ENCODE measurements at regions not wholly inside any gene's neighbourhood (a gene's known extent, or its start where the extent isn't known, plus 50 kb on each side); places are given as distances from the start of the nearest gene placed in this dataset.

DNA sequence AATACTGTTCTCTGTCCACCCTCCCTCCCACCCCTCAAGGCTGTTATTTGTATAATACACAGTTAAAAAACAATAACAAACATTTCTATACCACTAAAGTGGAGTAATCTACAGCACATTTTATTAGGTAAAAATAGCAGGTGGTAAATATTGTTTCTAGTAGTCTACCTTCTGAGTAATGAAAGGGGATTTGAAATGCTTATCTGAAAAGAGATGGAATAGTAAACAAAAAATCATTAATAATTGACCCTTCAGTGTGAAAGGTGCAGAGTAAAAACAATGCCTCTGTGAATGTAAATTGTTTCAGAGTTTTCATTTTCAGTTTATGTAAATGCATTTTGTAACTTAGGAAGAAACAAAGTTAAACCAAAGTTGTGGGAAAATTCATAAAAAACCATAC lies 321.2 kb downstream of the SLC16A7 start:
- Histone ChIP-seq H3K4me2 (ENCODE audit: low read length) (no peak overlapping the region), H4K12ac (ENCODE audit: low read depth, low read length) (no peak overlapping the region), H4K91ac (ENCODE audit: low read depth, low read length) (no peak overlapping the region), H3K4me1 (ENCODE audit: control insufficient read depth in 1 of 2, insufficient read depth in 2 of 2, low read length in 2 of 2) (no peaks in the 10 kb centered on the region), H3K27me3 (ENCODE audit: insufficient read depth, low read length) (no peaks in the 10 kb centered on the region), H3K36me3 (ENCODE audit: control insufficient read depth in 1 of 2, insufficient read depth in 2 of 2, low read length in 2 of 2) (no peaks in the 10 kb centered on the region), H2BK12ac (ENCODE audit: low read length) (no peak overlapping the region), H3K27ac (ENCODE audit: low read depth, low read length) (no peak overlapping the region), H3K9ac (ENCODE audit: low read length) (no peak overlapping the region), H3K9me3 (ENCODE audit: insufficient read depth, low read depth, low read length) (no peaks in the 10 kb centered on the region), H2BK120ac (ENCODE audit: insufficient read depth, low read length, poor library complexity) (no peak overlapping the region), H3K79me2 (ENCODE audit: control insufficient read depth, insufficient read depth, low read length, poor library complexity) (no peaks in the 10 kb centered on the region), H4K8ac (ENCODE audit: low read depth, low read length) (no peak overlapping the region), H3K14ac (ENCODE audit: low read length) (no peak overlapping the region), H3K23ac (ENCODE audit: low read length) (no peak overlapping the region), H2AFZ (ENCODE audit: insufficient read depth, low read length, poor library complexity) (no peak overlapping the region), H3K4me3 (ENCODE audit: low read depth, low read length) (no peak overlapping the region), H2BK5ac (ENCODE audit: low read depth, low read length, poor library complexity) (no peak overlapping the region), H3K18ac (ENCODE audit: low read length) (no peak overlapping the region), H2AK5ac (ENCODE audit: low read length) (no peak overlapping the region), H3K4ac (ENCODE audit: low read depth, low read length) (no peak overlapping the region), H3K79me1 (ENCODE audit: low read length) (no peaks in the 10 kb centered on the region)
- no peak for DNase-seq

- H3K4me1 ChIP-seq (ENCODE audit: control insufficient read depth in 1 of 2, insufficient read depth in 2 of 2, low read length in 2 of 2) = no peaks in the 10 kb centered on the region
- H2BK5ac ChIP-seq (ENCODE audit: low read depth, low read length, poor library complexity) = no peak overlapping the region
- H3K14ac ChIP-seq (ENCODE audit: low read length) = no peak overlapping the region
- H3K4me3 ChIP-seq (ENCODE audit: low read depth, low read length) = no peak overlapping the region
- no peak overlapping the region for H3K4ac ChIP-seq (ENCODE audit: low read depth, low read length)
- no peak overlapping the region for H2AFZ ChIP-seq (ENCODE audit: insufficient read depth, low read length, poor library complexity)
- H3K9ac ChIP-seq (ENCODE audit: low read length) = no peak overlapping the region
- no peak overlapping the region for H4K8ac ChIP-seq (ENCODE audit: low read depth, low read length)
- no peak overlapping the region for H2BK12ac ChIP-seq (ENCODE audit: low read length)
- H2BK120ac ChIP-seq (ENCODE audit: insufficient read depth, low read length, poor library complexity) = no peak overlapping the region
- H3K36me3 ChIP-seq (ENCODE audit: control insufficient read depth in 1 of 2, insufficient read depth in 2 of 2, low read length in 2 of 2) = no peaks in the 10 kb centered on the region
- no peak overlapping the region for H3K27ac ChIP-seq (ENCODE audit: low read depth, low read length)
- H3K9me3 ChIP-seq (ENCODE audit: insufficient read depth, low read depth, low read length) = no peaks in the 10 kb centered on the region
- no peak for DNase-seq
- H4K12ac ChIP-seq (ENCODE audit: low read depth, low read length) = no peak overlapping the region
- no peak overlapping the region for H3K18ac ChIP-seq (ENCODE audit: low read length)
- H3K79me1 ChIP-seq (ENCODE audit: low read length) = no peaks in the 10 kb centered on the region
- no peak overlapping the region for H4K91ac ChIP-seq (ENCODE audit: low read depth, low read length)
- H2AK5ac ChIP-seq (ENCODE audit: low read length) = no peak overlapping the region
- H3K27me3 ChIP-seq (ENCODE audit: insufficient read depth, low read length) = no peaks in the 10 kb centered on the region
- no peaks in the 10 kb centered on the region for H3K79me2 ChIP-seq (ENCODE audit: control insufficient read depth, insufficient read depth, low read length, poor library complexity)
- no CpG with 5 or more reads among the region's 1 CpG for WGBS (ENCODE audit: extremely low coverage, insufficient coverage, insufficient read length)
- H3K4me2 ChIP-seq (ENCODE audit: low read length) = no peak overlapping the region
- H3K23ac ChIP-seq (ENCODE audit: low read length) = no peak overlapping the region
Measured at GRCh38 chr12:59927032-59927431, 331.2 kb downstream of the SLC16A7 start.

- Histone ChIP-seq H3K14ac (ENCODE audit: low read length) (no peak overlapping the region), H3K27me3 (ENCODE audit: insufficient read depth, low read length) (no peaks in the 10 kb centered on the region), H2BK120ac (ENCODE audit: insufficient read depth, low read length, poor library complexity) (no peak overlapping the region), H3K9ac (ENCODE audit: low read length) (no peak overlapping the region), H3K4me2 (ENCODE audit: low read length) (no peak overlapping the region), H3K18ac (ENCODE audit: low read length) (no peak overlapping the region), H3K23ac (ENCODE audit: low read length) (no peak overlapping the region), H3K4me1 (ENCODE audit: control insufficient read depth in 1 of 2, insufficient read depth in 2 of 2, low read length in 2 of 2) (no peaks in the 10 kb centered on the region), H3K27ac (ENCODE audit: low read depth, low read length) (no peak overlapping the region), H4K12ac (ENCODE audit: low read depth, low read length) (no peak overlapping the region), H3K9me3 (ENCODE audit: insufficient read depth, low read depth, low read length) (no peaks in the 10 kb centered on the region), H3K4me3 (ENCODE audit: low read depth, low read length) (no peak overlapping the region), H2AK5ac (ENCODE audit: low read length) (no peak overlapping the region), H3K79me2 (ENCODE audit: control insufficient read depth, insufficient read depth, low read length, poor library complexity) (no peaks in the 10 kb centered on the region), H4K8ac (ENCODE audit: low read depth, low read length) (no peak overlapping the region), H2BK5ac (ENCODE audit: low read depth, low read length, poor library complexity) (no peak overlapping the region), H3K4ac (ENCODE audit: low read depth, low read length) (no peak overlapping the region), H4K91ac (ENCODE audit: low read depth, low read length) (no peak overlapping the region), H2AFZ (ENCODE audit: insufficient read depth, low read length, poor library complexity) (no peak overlapping the region), H3K36me3 (ENCODE audit: control insufficient read depth in 1 of 2, insufficient read depth in 2 of 2, low read length in 2 of 2) (no peaks in the 10 kb centered on the region), H3K79me1 (ENCODE audit: low read length) (no peaks in the 10 kb centered on the region), H2BK12ac (ENCODE audit: low read length) (no peak overlapping the region)
- WGBS (ENCODE audit: extremely low coverage, insufficient coverage, insufficient read length) = no CpG with 5 or more reads among the region's 1 CpG
- DNase-seq = no peak
Measured at GRCh38 chr12:59928416-59928815, 332.6 kb downstream of the SLC16A7 start.

- Histone ChIP-seq H4K12ac (ENCODE audit: low read depth, low read length) (no peak overlapping the region), H3K36me3 (ENCODE audit: control insufficient read depth in 1 of 2, insufficient read depth in 2 of 2, low read length in 2 of 2) (no peaks in the 10 kb centered on the region), H2AK5ac (ENCODE audit: low read length) (no peak overlapping the region), H3K9ac (ENCODE audit: low read length) (no peak overlapping the region), H3K4me3 (ENCODE audit: low read depth, low read length) (no peak overlapping the region), H3K18ac (ENCODE audit: low read length) (no peak overlapping the region), H3K4me1 (ENCODE audit: control insufficient read depth in 1 of 2, insufficient read depth in 2 of 2, low read length in 2 of 2) (no peaks in the 10 kb centered on the region), H2BK120ac (ENCODE audit: insufficient read depth, low read length, poor library complexity) (no peak overlapping the region), H3K27ac (ENCODE audit: low read depth, low read length) (no peak overlapping the region), H3K9me3 (ENCODE audit: insufficient read depth, low read depth, low read length) (no peaks in the 10 kb centered on the region), H3K79me1 (ENCODE audit: low read length) (no peaks in the 10 kb centered on the region), H3K23ac (ENCODE audit: low read length) (no peak overlapping the region), H2BK12ac (ENCODE audit: low read length) (no peak overlapping the region), H2AFZ (ENCODE audit: insufficient read depth, low read length, poor library complexity) (no peak overlapping the region), H3K14ac (ENCODE audit: low read length) (no peak overlapping the region), H2BK5ac (ENCODE audit: low read depth, low read length, poor library complexity) (no peak overlapping the region), H3K4ac (ENCODE audit: low read depth, low read length) (no peak overlapping the region), H3K4me2 (ENCODE audit: low read length) (no peak overlapping the region), H3K79me2 (ENCODE audit: control insufficient read depth, insufficient read depth, low read length, poor library complexity) (no peaks in the 10 kb centered on the region), H4K8ac (ENCODE audit: low read depth, low read length) (no peak overlapping the region), H4K91ac (ENCODE audit: low read depth, low read length) (no peak overlapping the region), H3K27me3 (ENCODE audit: insufficient read depth, low read length) (no peaks in the 10 kb centered on the region)
- WGBS (ENCODE audit: extremely low coverage, insufficient coverage, insufficient read length) = no CpG with 5 or more reads among the region's 2 CpGs
- peak in 1 of 2 donors; percentile 61 for DNase-seq
Measured at GRCh38 chr12:59929110-59929509, 333.3 kb downstream of the SLC16A7 start.

Measured in trophoblast cell (in vitro differentiated cells and primary cell).